SK-N-SH treated with all-trans-retinoic acid at 6 μM for 48 hours (cell line): ENCODE measurements at regions not wholly inside any gene's neighbourhood (a gene's known extent, or its start where the extent isn't known, plus 50 kb on each side); places are given as distances from the start of the nearest gene placed in this dataset.
"Not testable (repeated sequence)": the region's sequence is repeated elsewhere in the genome, so short reads cannot be mapped to it uniquely, and the experiment has no call there.

ENCODE experiments used
- ATAC-seq: fragments of 200-7000 bp; cut with Tn5 transposase; 3 replicates; pipeline ENCODE4 v1.9.1; 2020; ENCODE audit warnings: mild to moderate bottlenecking, moderate library complexity
- CSDC2 ChIP-seq: fragments of 250-450 bp; sonication (Bioruptor Pico); IDR thresholded peaks from 2 replicates; pipeline ENCODE4 v1.5.0; 2020; ENCODE audit warnings: mild to moderate bottlenecking, moderate library complexity
- CSRNP3 ChIP-seq: fragments of 250-450 bp; sonication (Bioruptor Pico); IDR thresholded peaks from 2 replicates; pipeline ENCODE4 v1.5.1; 2021; ENCODE audit warnings: mild to moderate bottlenecking, moderate library complexity
- ESRRG ChIP-seq: fragments of 250-450 bp; sonication (Bioruptor Pico); IDR thresholded peaks from 2 replicates; pipeline ENCODE4 v1.6.1; 2021; ENCODE audit warnings: mild to moderate bottlenecking
- GLIS3 ChIP-seq: fragments of 250-450 bp; sonication (Bioruptor Pico); IDR thresholded peaks from 2 replicates; pipeline ENCODE4 v1.5.0; 2020; ENCODE audit warnings: mild to moderate bottlenecking, moderate library complexity
- ISL1 ChIP-seq: fragments of 250-450 bp; sonication (Bioruptor Pico); IDR thresholded peaks from 2 replicates; pipeline ENCODE4 v2.1.2; 2022; ENCODE audit warnings: mild to moderate bottlenecking, moderate library complexity
- OSR1 ChIP-seq: fragments of 250-450 bp; sonication (Bioruptor Pico); IDR thresholded peaks from 2 replicates; pipeline ENCODE4 v1.8.0; 2022; ENCODE audit warnings: moderate library complexity, mild to moderate bottlenecking, inconsistent platforms
- PATZ1 ChIP-seq: fragments of 250-450 bp; sonication (Bioruptor Pico); IDR thresholded peaks from 2 replicates; pipeline ENCODE4 v1.8.0; 2020; ENCODE audit warnings: mild to moderate bottlenecking, moderate library complexity, borderline replicate concordance
- PPARA ChIP-seq: fragments of 250-450 bp; sonication (Bioruptor Pico); IDR thresholded peaks from 2 replicates; pipeline ENCODE4 v1.5.0; 2020; ENCODE audit warnings: mild to moderate bottlenecking, borderline replicate concordance
- SNAI2 ChIP-seq: fragments of 250-450 bp; sonication (Bioruptor Pico); IDR thresholded peaks from 2 replicates; pipeline ENCODE4 v1.5.0; 2020; ENCODE audit warnings: mild to moderate bottlenecking, moderate library complexity
- TSHZ2 ChIP-seq: fragments of 250-450 bp; sonication (Bioruptor Pico); IDR thresholded peaks from 2 replicates; pipeline ENCODE4 v1.5.0; 2020; ENCODE audit warnings: mild to moderate bottlenecking, moderate library complexity
- ZC3H10 ChIP-seq: fragments of 250-450 bp; sonication (Bioruptor Pico); IDR thresholded peaks from 2 replicates; pipeline ENCODE4 v1.5.1; 2021; ENCODE audit warnings: mild to moderate bottlenecking, moderate library complexity
- ZFP3 ChIP-seq: fragments of 250-450 bp; sonication (Bioruptor Pico); IDR thresholded peaks from 2 replicates; pipeline ENCODE4 v1.5.0; 2020; ENCODE audit warnings: mild to moderate bottlenecking, moderate library complexity
- ZFP30 ChIP-seq: fragments of 450-650 bp; formaldehyde crosslinking; IDR thresholded peaks from 2 replicates; pipeline ENCODE4 v1.5.0; 2022; ENCODE audit warnings: mild to moderate bottlenecking, moderate library complexity
- ZNF70 ChIP-seq: fragments of 450-650 bp; formaldehyde crosslinking; IDR thresholded peaks from 2 replicates; pipeline ENCODE4 v1.5.0; 2020; ENCODE audit warnings: mild to moderate bottlenecking, moderate library complexity
- ZNF8 ChIP-seq: fragments of 450-650 bp; formaldehyde crosslinking; IDR thresholded peaks from 2 replicates; pipeline ENCODE4 v1.5.0; 2020; ENCODE audit warnings: mild to moderate bottlenecking, moderate library complexity
- TF ChIP-seq, protein P1 (sequence below): fragments of 250-450 bp; sonication (Bioruptor Pico); IDR thresholded peaks from 2 replicates; pipeline ENCODE4 v1.5.1; 2020; ENCODE audit warnings: low read depth, mild to moderate bottlenecking, moderate library complexity
- TF ChIP-seq, protein P2 (sequence below): fragments of 250-450 bp; sonication (Bioruptor Pico); IDR thresholded peaks from 2 replicates; pipeline ENCODE4 v1.8.0; 2021; ENCODE audit warnings: low read depth, mild to moderate bottlenecking, moderate library complexity, borderline replicate concordance

- no peak for TF ChIP-seq ZFP30 (CRISPR knock-in tag)
- TF ChIP-seq, all 23 proteins: peak for 0
- ATAC-seq, result no peak
Measured at GRCh38 chr1:67503974-67504373, 73.8 kb upstream of the SERBP1 start.

DNA sequence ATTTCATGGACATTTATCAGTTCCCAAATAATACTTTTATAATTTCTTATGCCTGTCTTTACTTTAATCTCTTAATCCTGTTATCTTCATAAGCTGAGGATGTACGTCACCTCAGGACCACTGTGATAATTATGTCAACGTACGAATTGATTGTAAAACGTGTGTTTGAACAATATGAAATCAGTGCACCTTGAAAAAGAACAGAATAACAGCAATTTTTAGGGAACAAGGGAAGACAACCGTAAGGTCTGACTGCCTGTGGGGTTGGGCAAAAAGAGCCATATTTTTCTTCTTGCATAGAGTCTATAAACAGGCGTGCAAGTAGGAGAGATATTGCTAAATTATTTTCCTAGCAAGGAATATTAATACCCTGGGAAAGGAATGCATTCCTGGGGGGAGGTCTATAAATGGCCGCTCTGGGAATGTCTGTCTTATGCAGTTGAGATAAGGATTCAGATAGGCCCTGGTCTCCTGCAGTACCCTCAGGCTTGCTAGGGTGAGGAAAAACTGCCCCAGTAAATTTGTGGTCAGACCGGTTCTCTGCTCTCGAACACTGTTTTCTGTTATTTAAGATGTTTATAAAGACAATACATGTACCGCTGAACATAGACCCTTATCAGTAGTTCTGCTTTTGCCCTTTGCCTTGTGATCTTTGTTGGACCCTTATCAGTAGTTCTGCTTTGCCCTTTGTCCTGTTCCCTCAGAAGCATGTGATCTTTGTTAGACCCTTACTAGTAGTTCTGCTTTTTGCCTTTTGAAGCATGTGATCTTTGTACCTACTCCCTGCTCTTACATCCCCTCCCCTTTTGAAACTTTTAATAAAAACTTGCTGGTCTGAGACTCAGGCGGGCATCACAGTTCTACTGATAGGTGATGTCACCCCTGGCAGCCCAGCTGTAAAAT is 83.4 kb upstream of the SERBP1 start:
- not testable (repeated sequence) for ATAC-seq

DNA sequence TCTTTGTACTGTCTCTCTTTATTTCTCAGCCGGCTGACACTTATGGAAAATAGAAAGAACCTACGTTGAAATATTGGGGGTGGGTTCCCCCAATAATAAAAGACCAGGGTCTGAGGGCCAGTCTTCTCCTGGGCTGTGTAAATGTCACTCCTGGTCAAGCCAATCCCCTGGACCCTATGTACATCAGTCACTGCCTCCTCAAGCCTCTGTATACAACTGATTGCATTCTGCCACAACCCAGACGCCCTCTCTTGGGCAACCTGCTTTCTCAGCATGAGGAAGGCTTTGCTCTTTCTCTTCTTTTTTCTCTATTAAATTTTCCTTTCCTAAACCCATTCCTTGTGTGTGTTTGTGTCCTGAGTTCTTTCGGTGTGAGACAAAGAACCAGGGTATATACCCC is 84.1 kb upstream of the SERBP1 start:
- TF ChIP-seq GLIS3 (CRISPR knock-in tag) (no peak), TSHZ2 (CRISPR knock-in tag) (no peak), ZFP30 (CRISPR knock-in tag) (no peak), ZNF8 (no peak), ZFP3 (CRISPR knock-in tag) (no peak), ESRRG (no peak), ZNF70 (CRISPR knock-in tag) (no peak), SNAI2 (CRISPR knock-in tag) (no peak), ZC3H10 (CRISPR knock-in tag) (no peak)
- TF ChIP-seq, protein P1, sequence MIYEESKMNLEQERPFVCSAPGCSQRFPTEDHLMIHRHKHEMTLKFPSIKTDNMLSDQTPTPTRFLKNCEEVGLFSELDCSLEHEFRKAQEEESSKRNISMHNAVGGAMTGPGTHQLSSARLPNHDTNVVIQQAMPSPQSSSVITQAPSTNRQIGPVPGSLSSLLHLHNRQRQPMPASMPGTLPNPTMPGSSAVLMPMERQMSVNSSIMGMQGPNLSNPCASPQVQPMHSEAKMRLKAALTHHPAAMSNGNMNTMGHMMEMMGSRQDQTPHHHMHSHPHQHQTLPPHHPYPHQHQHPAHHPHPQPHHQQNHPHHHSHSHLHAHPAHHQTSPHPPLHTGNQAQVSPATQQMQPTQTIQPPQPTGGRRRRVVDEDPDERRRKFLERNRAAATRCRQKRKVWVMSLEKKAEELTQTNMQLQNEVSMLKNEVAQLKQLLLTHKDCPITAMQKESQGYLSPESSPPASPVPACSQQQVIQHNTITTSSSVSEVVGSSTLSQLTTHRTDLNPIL (CRISPR knock-in tag), result no peak
- TF ChIP-seq, protein P2, sequence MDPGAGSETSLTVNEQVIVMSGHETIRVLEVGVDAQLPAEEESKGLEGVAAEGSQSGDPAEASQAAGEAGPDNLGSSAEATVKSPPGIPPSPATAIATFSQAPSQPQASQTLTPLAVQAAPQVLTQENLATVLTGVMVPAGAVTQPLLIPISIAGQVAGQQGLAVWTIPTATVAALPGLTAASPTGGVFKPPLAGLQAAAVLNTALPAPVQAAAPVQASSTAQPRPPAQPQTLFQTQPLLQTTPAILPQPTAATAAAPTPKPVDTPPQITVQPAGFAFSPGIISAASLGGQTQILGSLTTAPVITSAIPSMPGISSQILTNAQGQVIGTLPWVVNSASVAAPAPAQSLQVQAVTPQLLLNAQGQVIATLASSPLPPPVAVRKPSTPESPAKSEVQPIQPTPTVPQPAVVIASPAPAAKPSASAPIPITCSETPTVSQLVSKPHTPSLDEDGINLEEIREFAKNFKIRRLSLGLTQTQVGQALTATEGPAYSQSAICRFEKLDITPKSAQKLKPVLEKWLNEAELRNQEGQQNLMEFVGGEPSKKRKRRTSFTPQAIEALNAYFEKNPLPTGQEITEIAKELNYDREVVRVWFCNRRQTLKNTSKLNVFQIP (CRISPR knock-in tag), result no peak
- ATAC-seq, result no peak

DNA sequence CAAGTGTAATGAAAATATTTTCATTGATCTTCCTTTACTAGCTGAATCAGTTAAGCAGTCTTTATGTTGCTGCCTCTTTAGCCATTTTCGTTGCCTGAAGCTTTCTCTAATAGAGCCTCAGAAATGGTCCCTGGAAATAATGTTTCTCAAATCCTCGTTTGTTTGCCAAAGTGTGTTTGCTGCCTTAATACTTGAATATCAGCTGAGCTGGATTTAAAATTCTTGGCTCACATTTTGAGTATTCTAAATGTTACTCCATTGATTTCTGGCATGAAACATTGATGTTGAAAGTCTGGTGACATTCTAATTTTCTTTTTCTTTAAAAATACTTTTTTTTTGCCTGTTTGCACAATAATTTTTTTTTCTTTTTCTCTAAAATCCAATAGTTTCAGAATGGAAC is 84.6 kb upstream of the SERBP1 start:
- no peak for ATAC-seq
- TF ChIP-seq CSRNP3 (CRISPR knock-in tag), result no peak
- TF ChIP-seq, protein P1 (CRISPR knock-in tag), result no peak
- no peak for TF ChIP-seq CSDC2 (CRISPR knock-in tag)
- TF ChIP-seq PATZ1 (CRISPR knock-in tag), result no peak
- TF ChIP-seq PPARA (CRISPR knock-in tag), result no peak
- TF ChIP-seq ESRRG, result no peak
- TF ChIP-seq ZC3H10 (CRISPR knock-in tag), result no peak
- TF ChIP-seq ZFP3 (CRISPR knock-in tag), result no peak
- TF ChIP-seq ZNF8, result no peak
- no peak for TF ChIP-seq OSR1 (CRISPR knock-in tag)
- TF ChIP-seq ISL1 (CRISPR knock-in tag), result no peak
- TF ChIP-seq, protein P2 (CRISPR knock-in tag), result no peak
